ENCODE measurements at regions not wholly inside any gene's neighbourhood (a gene's known extent, or its start where the extent isn't known, plus 50 kb on each side); places are given as distances from the start of the nearest gene placed in this dataset.

DNA sequence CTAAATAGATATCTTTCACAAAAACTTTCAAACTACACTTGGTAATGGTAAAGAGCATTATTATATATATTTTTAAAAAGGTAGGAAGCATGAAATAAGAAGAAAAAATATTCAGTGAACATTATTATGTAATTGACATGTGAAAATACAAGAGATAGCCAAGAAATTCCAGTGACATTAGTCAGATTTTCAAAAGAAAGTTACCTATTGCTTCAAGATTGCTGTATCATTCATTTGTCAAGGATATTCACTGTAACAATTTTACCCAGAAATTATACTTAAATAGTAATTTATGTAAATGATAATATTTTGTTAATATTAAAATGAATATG, 350.2 kb downstream of the KIF2B start:
- no peak for TF ChIP-seq POLR2A (IDR thresholded peaks at IDR 0.05)
- no peak for TF ChIP-seq CTCF (IDR thresholded peaks at IDR 0.05)
- TF ChIP-seq POLR2AphosphoS5 (IDR thresholded peaks at IDR 0.05) = no peak
- TF ChIP-seq EP300 (IDR thresholded peaks at IDR 0.05) = no peak

All from stomach (tissue), 4 donors.